Right atrium auricular region (tissue), 2 donors: ENCODE measurements at regions not wholly inside any gene's neighbourhood (a gene's known extent, or its start where the extent isn't known, plus 50 kb on each side); places are given as distances from the start of the nearest gene placed in this dataset.

Experiments used
- DNase-seq: peaks from one replicate; pipeline ENCODE4 v3.0.0-alpha.2; 2019; ENCODE audit warnings: low spot score
- H3K27ac ChIP-seq, 2 donors: fragments of 200-600 bp; sonication (generic); 1 replicate in 1 of 2; 2 replicates in 1 of 2; pipeline ENCODE4 v1.5.1; 2016 to 2019
- H3K27me3 ChIP-seq, 2 donors: fragments of 200-600 bp; sonication (generic); one replicate each; pipeline versions ENCODE4 v1.5.1 to v1.6.0; 2017 to 2019
- H3K36me3 ChIP-seq: fragments of 200-600 bp; sonication (generic); one replicate; pipeline ENCODE4 v1.5.1; 2016
- H3K4me1 ChIP-seq, 2 donors: fragments of 200-600 bp; sonication (generic); one replicate each; pipeline versions ENCODE4 v1.5.1 to v1.6.0; 2017 to 2019
- H3K4me3 ChIP-seq, 2 donors: fragments of 200-600 bp; sonication (generic); 1 replicate in 1 of 2; 2 replicates in 1 of 2; pipeline ENCODE4 v1.5.1; 2017 to 2019; ENCODE audit warnings: mild to moderate bottlenecking in 1 of 2, moderate library complexity in 1 of 2
- H3K9me3 ChIP-seq, 2 donors: fragments of 200-600 bp; sonication (generic); one replicate each; pipeline ENCODE4 v1.5.1; 2019
- CTCF ChIP-seq, 2 donors: fragments of 200-600 bp; sonication (generic); IDR thresholded peaks; one replicate each; pipeline ENCODE4 v1.5.1; 2019; ENCODE audit warnings: antibody characterized with exemption in 2 of 2

GRCh38 chr12:128009108-128009507, 257.9 kb upstream of the TMEM132C start:
- H3K27me3 ChIP-seq, result no peaks in the 10 kb centered on the region
- no peak for TF ChIP-seq CTCF (IDR thresholded peaks at IDR 0.05)
- no peak overlapping the region for H3K4me3 ChIP-seq

DNA sequence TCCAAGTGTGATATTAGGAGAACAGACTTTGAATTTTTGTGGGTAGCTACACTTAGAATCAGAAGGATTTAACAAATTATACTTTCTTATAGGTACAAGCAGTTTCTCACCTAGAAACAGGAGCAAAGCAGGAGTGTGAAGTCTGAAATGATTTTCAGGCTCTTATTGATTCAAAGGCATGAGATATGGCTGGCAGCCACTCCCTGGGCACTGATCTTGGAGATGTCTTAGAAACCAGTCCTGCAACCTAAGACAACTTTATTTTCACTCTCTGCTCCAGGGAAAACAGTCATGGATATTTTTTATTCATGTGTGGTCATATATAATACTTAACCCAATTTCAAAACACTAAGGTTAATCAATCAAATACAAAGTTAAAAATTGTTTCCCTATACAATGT, 254.9 kb upstream of the TMEM132C start:
- Histone ChIP-seq H3K4me1 (no peaks in the 10 kb centered on the region), H3K9me3 (no peaks in the 10 kb centered on the region)

More at GRCh38 chr12:128009108-128009507, 257.9 kb upstream of the TMEM132C start:
- no peak for DNase-seq
- Histone ChIP-seq H3K36me3 (no peaks in the 10 kb centered on the region), H3K4me1 (no peaks in the 10 kb centered on the region), H3K9me3 (no peaks in the 10 kb centered on the region), H3K27ac (no peak overlapping the region)

GRCh38 chr12:128015276-128015675, 251.7 kb upstream of the TMEM132C start:
- Histone ChIP-seq H3K9me3 (no peaks in the 10 kb centered on the region), H3K27ac (no peak overlapping the region), H3K36me3 (no peaks in the 10 kb centered on the region), H3K4me3 (no peak overlapping the region), H3K4me1 (no peaks in the 10 kb centered on the region), H3K27me3 (no peaks in the 10 kb centered on the region)
- no peak for DNase-seq
- no peak for TF ChIP-seq CTCF (IDR thresholded peaks at IDR 0.05)

More for the DNA sequence above, 254.9 kb upstream of the TMEM132C start:
- no peak for TF ChIP-seq CTCF (IDR thresholded peaks at IDR 0.05)
- no peak for DNase-seq
- Histone ChIP-seq H3K27ac (no peak overlapping the region), H3K4me3 (no peak overlapping the region), H3K27me3 (no peaks in the 10 kb centered on the region), H3K36me3 (no peaks in the 10 kb centered on the region)

- Histone ChIP-seq H3K27me3 (no peaks in the 10 kb centered on the region), H3K36me3 (no peaks in the 10 kb centered on the region), H3K4me1 (no peaks in the 10 kb centered on the region), H3K9me3 (no peaks in the 10 kb centered on the region), H3K4me3 (no peak overlapping the region), H3K27ac (no peak overlapping the region)
- no peak for TF ChIP-seq CTCF (IDR thresholded peaks at IDR 0.05)
- DNase-seq, result no peak
These were observed 248.9 kb upstream of the TMEM132C start for GRCh38 chr12:128018067-128018466.

GRCh38 chr12:128019996-128020544, 246.9 kb upstream of the TMEM132C start:
- no peaks in the 10 kb centered on the region for H3K9me3 ChIP-seq
- no peak overlapping the region for H3K27ac ChIP-seq
- H3K4me3 ChIP-seq, result no peak overlapping the region
- H3K27me3 ChIP-seq, result no peaks in the 10 kb centered on the region
- no peaks in the 10 kb centered on the region for H3K4me1 ChIP-seq
- no peak for DNase-seq
- H3K36me3 ChIP-seq, result no peaks in the 10 kb centered on the region
- no peak for TF ChIP-seq CTCF (IDR thresholded peaks at IDR 0.05)

DNA sequence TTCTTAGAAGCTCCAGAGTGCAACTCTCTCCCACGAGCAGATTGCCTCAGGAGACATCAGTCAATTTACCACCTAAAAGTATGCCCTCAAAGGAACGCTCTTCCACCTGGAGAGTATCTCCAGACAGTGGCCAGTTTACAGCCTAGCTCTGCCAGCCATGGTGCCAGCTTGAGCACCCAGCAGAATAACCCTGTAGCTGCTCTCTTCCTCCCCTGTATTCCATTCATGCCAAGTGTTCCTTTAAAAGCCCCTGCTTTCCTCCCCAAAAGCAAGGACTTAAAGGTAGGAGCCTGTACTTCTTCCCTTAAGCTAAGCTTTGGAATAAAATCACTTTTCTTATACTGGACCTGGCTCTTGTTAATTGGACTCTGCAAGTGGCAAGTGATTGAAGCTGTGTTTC, 245.4 kb upstream of the TMEM132C start:
- no peak for TF ChIP-seq CTCF (IDR thresholded peaks at IDR 0.05)
- Histone ChIP-seq H3K4me3 (no peak overlapping the region), H3K9me3 (no peaks in the 10 kb centered on the region), H3K27ac (no peak overlapping the region), H3K36me3 (no peaks in the 10 kb centered on the region), H3K4me1 (no peaks in the 10 kb centered on the region), H3K27me3 (no peaks in the 10 kb centered on the region)
- DNase-seq, result no peak
